ENCODE measurements at regions not wholly inside any gene's neighbourhood (a gene's known extent, or its start where the extent isn't known, plus 50 kb on each side); places are given as distances from the start of the nearest gene placed in this dataset.

GRCh38 chr3:99313485-99313884, 324.9 kb upstream of the COL8A1 start:
- no peak for TF ChIP-seq POLR2A (IDR thresholded peaks at IDR 0.05)
- TF ChIP-seq, protein P1, sequence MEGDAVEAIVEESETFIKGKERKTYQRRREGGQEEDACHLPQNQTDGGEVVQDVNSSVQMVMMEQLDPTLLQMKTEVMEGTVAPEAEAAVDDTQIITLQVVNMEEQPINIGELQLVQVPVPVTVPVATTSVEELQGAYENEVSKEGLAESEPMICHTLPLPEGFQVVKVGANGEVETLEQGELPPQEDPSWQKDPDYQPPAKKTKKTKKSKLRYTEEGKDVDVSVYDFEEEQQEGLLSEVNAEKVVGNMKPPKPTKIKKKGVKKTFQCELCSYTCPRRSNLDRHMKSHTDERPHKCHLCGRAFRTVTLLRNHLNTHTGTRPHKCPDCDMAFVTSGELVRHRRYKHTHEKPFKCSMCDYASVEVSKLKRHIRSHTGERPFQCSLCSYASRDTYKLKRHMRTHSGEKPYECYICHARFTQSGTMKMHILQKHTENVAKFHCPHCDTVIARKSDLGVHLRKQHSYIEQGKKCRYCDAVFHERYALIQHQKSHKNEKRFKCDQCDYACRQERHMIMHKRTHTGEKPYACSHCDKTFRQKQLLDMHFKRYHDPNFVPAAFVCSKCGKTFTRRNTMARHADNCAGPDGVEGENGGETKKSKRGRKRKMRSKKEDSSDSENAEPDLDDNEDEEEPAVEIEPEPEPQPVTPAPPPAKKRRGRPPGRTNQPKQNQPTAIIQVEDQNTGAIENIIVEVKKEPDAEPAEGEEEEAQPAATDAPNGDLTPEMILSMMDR (IDR thresholded peaks at IDR 0.05), result no peak
